NB4 (cell line): ENCODE measurements at regions not wholly inside any gene's neighbourhood (a gene's known extent, or its start where the extent isn't known, plus 50 kb on each side); places are given as distances from the start of the nearest gene placed in this dataset.

ENCODE experiments used
- DNase-seq: peaks from one replicate; pipeline ENCODE4 v3.0.0; 2010; ENCODE audit warnings: low read depth
- H3K4me3 ChIP-seq: one replicate; pipeline ENCODE4 v1.5.1; 2011; ENCODE audit warnings: mild to moderate bottlenecking, low read depth, low read length, moderate library complexity
- CTCF ChIP-seq: IDR thresholded peaks from one replicate; pipeline ENCODE4 v1.5.1; 2012; ENCODE audit warnings: low read depth, low read length
- MYC ChIP-seq: IDR thresholded peaks from 2 replicates; pipeline ENCODE4 v1.6.1; 2011; ENCODE audit warnings: low read depth, low read length
- POLR2A ChIP-seq: IDR thresholded peaks from 2 replicates; pipeline ENCODE4 v1.6.1; 2011; ENCODE audit warnings: mild to moderate bottlenecking; ENCODE audit not compliant: insufficient read length; ENCODE audit errors: extremely low read depth
- TF ChIP-seq, protein P1 (sequence below): IDR thresholded peaks from 2 replicates; pipeline ENCODE4 v1.6.1; 2011; ENCODE audit warnings: low read depth, low read length

DNA sequence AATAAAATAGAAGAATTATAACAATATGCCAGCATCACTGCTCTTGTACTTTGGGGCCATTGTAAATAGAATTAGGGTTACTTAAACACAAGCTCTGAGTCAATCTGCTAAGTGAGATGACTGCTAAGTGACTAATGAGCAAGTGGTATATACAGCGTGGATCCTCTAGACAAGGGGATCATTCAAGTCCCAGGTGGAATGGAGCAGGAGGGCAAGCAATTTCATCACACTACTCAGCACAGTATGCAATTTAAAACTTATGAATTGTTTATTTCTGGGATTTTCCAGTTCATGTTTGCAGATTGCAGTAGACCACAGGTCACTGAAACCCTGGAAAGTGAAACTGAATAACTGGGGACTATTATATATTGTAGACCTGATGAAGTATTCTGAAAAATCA, 235.3 kb downstream of the BTBD3 start:
- TF ChIP-seq CTCF, result no peak
- H3K4me3 ChIP-seq, result no peak overlapping the region
- no peak for DNase-seq

DNA sequence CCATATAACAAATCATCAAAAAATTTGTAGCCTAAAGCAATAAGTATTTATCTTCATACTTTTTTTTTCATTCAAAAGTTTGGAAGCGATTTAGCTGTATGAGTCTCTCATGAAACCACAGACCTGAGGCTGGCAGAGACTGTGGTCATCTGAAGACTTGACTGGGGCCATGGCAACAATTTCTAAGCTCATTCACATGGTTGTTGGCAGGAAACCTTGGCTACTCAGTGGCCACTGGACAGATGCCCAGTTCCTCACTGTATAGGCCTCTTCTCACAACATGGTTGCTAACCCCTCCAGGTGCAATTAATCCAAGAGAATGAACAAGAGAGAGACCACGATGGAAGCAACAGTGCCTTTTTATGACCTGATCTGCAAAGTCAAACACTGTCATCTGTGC, 235.9 kb downstream of the BTBD3 start:
- DNase-seq, result no peak
- TF ChIP-seq CTCF, result no peak
- no peak for TF ChIP-seq MYC
- TF ChIP-seq POLR2A, result no peak
- TF ChIP-seq, protein P1, sequence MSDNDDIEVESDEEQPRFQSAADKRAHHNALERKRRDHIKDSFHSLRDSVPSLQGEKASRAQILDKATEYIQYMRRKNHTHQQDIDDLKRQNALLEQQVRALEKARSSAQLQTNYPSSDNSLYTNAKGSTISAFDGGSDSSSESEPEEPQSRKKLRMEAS, result no peak
- no peak overlapping the region for H3K4me3 ChIP-seq

DNA sequence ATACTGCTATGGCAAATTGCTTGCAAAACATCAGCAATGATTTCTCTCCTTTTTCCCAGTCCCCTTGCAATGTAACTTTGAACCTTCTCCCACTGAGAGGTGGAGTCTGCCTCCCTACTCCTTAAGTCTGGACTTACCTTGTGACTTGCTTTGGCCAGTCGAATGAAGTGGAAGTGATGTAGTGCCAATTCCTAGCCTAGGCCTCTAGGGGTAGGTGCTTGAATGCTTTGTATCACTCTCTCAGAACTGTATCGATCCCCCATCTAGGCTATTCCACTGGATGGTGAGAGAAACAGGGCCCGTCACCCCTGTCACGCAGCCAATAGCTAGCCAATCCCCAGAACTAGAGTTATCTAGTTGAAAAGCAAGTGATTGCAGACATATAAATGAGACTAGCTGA, 238.6 kb downstream of the BTBD3 start:
- DNase-seq, result no peak
- no peak overlapping the region for H3K4me3 ChIP-seq
- TF ChIP-seq POLR2A (no peak), CTCF (no peak), MYC (no peak)
- TF ChIP-seq, protein P1, result no peak

DNA sequence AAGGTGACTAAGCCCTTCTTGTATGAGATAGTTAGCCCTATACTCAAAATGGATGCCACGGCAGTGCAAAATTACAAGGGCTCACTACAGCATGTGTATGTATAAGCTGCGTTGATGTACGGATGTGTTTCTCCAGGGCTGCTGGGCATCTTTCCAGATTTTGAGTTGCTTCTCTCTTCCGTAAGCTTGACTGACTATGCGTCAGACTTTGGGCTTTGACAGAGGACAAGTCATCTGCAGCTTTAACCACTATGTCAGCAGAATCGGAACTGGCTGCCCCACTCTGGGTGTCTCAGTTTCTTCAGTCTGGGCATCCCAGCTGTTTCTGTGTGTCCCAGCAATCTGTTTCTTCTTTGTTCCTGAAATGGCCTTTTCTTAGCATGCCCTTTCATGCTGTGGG, 241.6 kb downstream of the BTBD3 start:
- DNase-seq, result no peak
- TF ChIP-seq, protein P1, result no peak
- no peak for TF ChIP-seq MYC
- no peak for TF ChIP-seq CTCF
- TF ChIP-seq POLR2A, result no peak

GRCh38 chr20:12161734-12162133, 244.0 kb downstream of the BTBD3 start:
- no peak overlapping the region for H3K4me3 ChIP-seq
- TF ChIP-seq MYC (no peak), POLR2A (no peak), CTCF (no peak)
- TF ChIP-seq, protein P1, result no peak
- no peak for DNase-seq

More for the DNA sequence above, 241.6 kb downstream of the BTBD3 start:
- no peak overlapping the region for H3K4me3 ChIP-seq

DNA sequence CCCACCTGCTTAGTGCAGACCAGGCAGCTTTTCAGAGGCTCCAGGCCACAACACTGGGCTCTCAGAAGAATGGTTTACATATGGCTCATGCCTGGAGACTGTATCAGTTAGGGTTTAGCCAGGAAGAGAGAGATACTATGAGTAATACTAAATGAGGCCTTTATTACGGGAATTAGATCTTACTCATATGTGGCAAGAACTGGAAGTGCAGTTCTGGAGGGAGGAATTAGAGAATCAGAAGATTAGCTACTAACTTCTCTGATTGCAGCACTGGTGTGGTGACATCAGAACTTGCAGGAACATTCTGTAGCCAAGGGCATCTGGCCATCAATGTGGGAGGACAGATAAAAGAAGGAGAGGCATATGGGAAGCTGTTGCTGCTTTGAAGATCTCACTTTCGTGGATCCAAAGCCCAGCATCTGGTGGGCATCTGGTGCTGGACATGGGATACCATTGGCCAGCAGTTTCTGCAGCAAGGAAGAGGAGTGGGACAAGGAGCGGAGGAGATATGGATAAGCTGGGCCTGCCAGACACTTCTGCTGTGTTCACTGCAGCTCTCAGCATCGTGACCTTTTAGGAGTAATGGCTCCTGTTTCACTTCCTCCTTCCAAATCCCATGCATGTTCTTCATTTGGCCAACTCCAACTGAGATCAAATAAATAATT, 248.5 kb downstream of the BTBD3 start:
- no peak for TF ChIP-seq MYC
- no peak for TF ChIP-seq CTCF
- no peak for TF ChIP-seq POLR2A
- TF ChIP-seq, protein P1, result no peak
- peak; percentile 12 for DNase-seq
- no peak overlapping the region for H3K4me3 ChIP-seq
